ENCODE measurements at regions not wholly inside any gene's neighbourhood (a gene's known extent, or its start where the extent isn't known, plus 50 kb on each side); places are given as distances from the start of the nearest gene placed in this dataset.

DNA sequence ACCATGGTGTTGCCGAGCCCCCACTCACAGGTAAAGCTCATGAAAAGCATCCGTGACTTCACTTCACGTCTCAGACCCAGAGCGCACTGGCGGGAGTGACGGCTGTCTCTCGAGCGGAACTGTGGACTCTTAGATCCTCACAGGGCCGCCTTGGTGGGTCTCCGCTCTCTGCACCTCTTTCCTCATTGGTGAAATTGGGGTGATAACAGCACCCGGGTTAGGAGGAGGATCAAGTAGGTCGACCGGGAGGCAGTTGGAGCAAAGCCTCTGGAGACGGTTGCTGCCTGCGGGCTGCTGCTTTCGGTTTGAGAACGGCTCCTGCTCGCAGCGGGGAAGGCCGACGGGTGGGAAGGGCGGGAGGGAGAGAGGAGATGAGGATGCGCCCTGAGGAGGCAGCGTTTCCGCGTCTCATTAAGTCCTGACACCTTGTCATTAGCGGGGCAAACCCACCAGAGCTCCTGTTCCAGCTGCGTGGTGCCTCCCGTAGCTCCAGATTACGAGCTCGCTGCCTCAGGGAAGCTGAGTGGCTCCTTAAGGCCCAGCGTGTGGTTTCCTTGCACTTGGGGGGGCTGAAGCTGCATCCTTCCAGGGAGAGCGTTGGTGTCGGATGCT lies 51.9 kb upstream of the CFAP46 start:
- Histone ChIP-seq H3K36me3 (ENCODE audit: control insufficient read depth, insufficient read depth, low read length) (no peaks in the 10 kb centered on the region), H3K4me1 (ENCODE audit: control insufficient read depth, insufficient read depth, low read length) (no peaks in the 10 kb centered on the region), H3K9me3 (ENCODE audit: control insufficient read depth, insufficient read depth, low read length) (no peaks in the 10 kb centered on the region), H3K4me3 (ENCODE audit: low read length) (no peak overlapping the region), H3K27ac (ENCODE audit: low read length) (no peak overlapping the region), H3K27me3 (ENCODE audit: control insufficient read depth, insufficient read depth, low read length) (no peaks in the 10 kb centered on the region)
- 72% methylated on average over 34 of the region's 34 CpGs for WGBS (ENCODE audit: insufficient coverage)
- Mint-ChIP-seq H3K27me3 (ENCODE audit: low read depth in 2 of 2) (no peaks in the 10 kb centered on the region), H3K9me3 (no peaks in the 10 kb centered on the region), H3K27ac (no peak overlapping the region), H3K4me3 (no peak overlapping the region), H3K36me3 (no peaks in the 10 kb centered on the region), H3K4me1 (no peaks in the 10 kb centered on the region)
- intact Hi-C loops (cut with micrococcal nuclease) = no loop called here
- no peak for TF ChIP-seq CTCF (IDR thresholded peaks at IDR 0.05)
- DNase-seq (no peak), ATAC-seq (no peak)

- no peaks in the 10 kb centered on the region for H3K36me3 ChIP-seq (ENCODE audit: control insufficient read depth, insufficient read depth, low read length)
- H3K4me3 ChIP-seq (ENCODE audit: low read length) = no peak overlapping the region
- H3K9me3 Mint-ChIP-seq = no peaks in the 10 kb centered on the region
- WGBS (ENCODE audit: insufficient coverage) = 91% methylated on average over 43 of the region's 43 CpGs
- H3K4me1 ChIP-seq (ENCODE audit: control insufficient read depth, insufficient read depth, low read length) = no peaks in the 10 kb centered on the region
- H3K27me3 ChIP-seq (ENCODE audit: control insufficient read depth, insufficient read depth, low read length) = no peaks in the 10 kb centered on the region
- H3K36me3 Mint-ChIP-seq = no peaks in the 10 kb centered on the region
- H3K27ac Mint-ChIP-seq = no peak overlapping the region
- TF ChIP-seq CTCF (IDR thresholded peaks at IDR 0.05) = no peak
- H3K9me3 ChIP-seq (ENCODE audit: control insufficient read depth, insufficient read depth, low read length) = no peaks in the 10 kb centered on the region
- H3K4me1 Mint-ChIP-seq = no peaks in the 10 kb centered on the region
- no peak overlapping the region for H3K4me3 Mint-ChIP-seq
- intact Hi-C loops (cut with micrococcal nuclease) = no loop called here
- no peak overlapping the region for H3K27ac ChIP-seq (ENCODE audit: low read length)
- DNase-seq (no peak), ATAC-seq (no peak)
- H3K27me3 Mint-ChIP-seq (ENCODE audit: low read depth in 2 of 2) = no peaks in the 10 kb centered on the region
Observed at GRCh38 chr10:132993271-132994184, 51.2 kb upstream of the CFAP46 start.

GRCh38 chr10:132992433-132993215 lies 50.3 kb upstream of the CFAP46 start:
- intact Hi-C loops (cut with micrococcal nuclease) = no loop called here
- H3K4me3 ChIP-seq (ENCODE audit: low read length) = no peak overlapping the region
- H3K27me3 ChIP-seq (ENCODE audit: control insufficient read depth, insufficient read depth, low read length) = no peaks in the 10 kb centered on the region
- Mint-ChIP-seq H3K4me3 (no peak overlapping the region), H3K9me3 (no peaks in the 10 kb centered on the region), H3K27me3 (ENCODE audit: low read depth in 2 of 2) (no peaks in the 10 kb centered on the region), H3K36me3 (no peaks in the 10 kb centered on the region), H3K27ac (no peak overlapping the region), H3K4me1 (no peaks in the 10 kb centered on the region)
- 91% methylated on average over 36 of the region's 36 CpGs for WGBS (ENCODE audit: insufficient coverage)
- no peaks in the 10 kb centered on the region for H3K9me3 ChIP-seq (ENCODE audit: control insufficient read depth, insufficient read depth, low read length)
- H3K36me3 ChIP-seq (ENCODE audit: control insufficient read depth, insufficient read depth, low read length) = no peaks in the 10 kb centered on the region
- TF ChIP-seq CTCF (IDR thresholded peaks at IDR 0.05) = no peak
- ATAC-seq (no peak), DNase-seq (no peak)
- no peaks in the 10 kb centered on the region for H3K4me1 ChIP-seq (ENCODE audit: control insufficient read depth, insufficient read depth, low read length)
- H3K27ac ChIP-seq (ENCODE audit: low read length) = no peak overlapping the region
